Left ventricle myocardium inferior (tissue), 1 donor: ENCODE measurements at regions not wholly inside any gene's neighbourhood (a gene's known extent, or its start where the extent isn't known, plus 50 kb on each side); places are given as distances from the start of the nearest gene placed in this dataset.

Experiments
- DNase-seq: peaks from one replicate; pipeline ENCODE4 v3.0.0-alpha.2; 2020
- H3K27ac ChIP-seq: fragments of 200-600 bp; replicated peaks from 2 replicates; pipeline ENCODE4 v1.8.0; 2021
- H3K27me3 ChIP-seq: fragments of 200-600 bp; 2 replicates; pipeline ENCODE4 v1.8.0; 2021; ENCODE audit warnings: low read depth
- H3K36me3 ChIP-seq: fragments of 200-600 bp; 2 replicates; pipeline ENCODE4 v1.8.0; 2021
- H3K4me1 ChIP-seq: fragments of 200-600 bp; 2 replicates; pipeline ENCODE4 v1.8.0; 2021
- H3K4me3 ChIP-seq: fragments of 200-600 bp; 2 replicates; pipeline ENCODE4 v1.8.0; 2021; ENCODE audit warnings: mild to moderate bottlenecking, moderate library complexity
- H3K9me3 ChIP-seq: fragments of 200-600 bp; replicated peaks from 2 replicates; pipeline ENCODE4 v1.8.0; 2021
- intact Hi-C: fragments of 100-400 bp; cut with micrococcal nuclease; formaldehyde crosslinking; loops from one replicate; pipeline ENCODE4 v1.11.0; 2022
- TF ChIP-seq, protein P1 (sequence below): fragments of 200-600 bp; IDR thresholded peaks from 2 replicates; pipeline ENCODE4 v1.8.0; 2021; ENCODE audit warnings: antibody characterized with exemption, mild to moderate bottlenecking, borderline replicate concordance
- donor health status: DM: no; HTN: yes; CAD: no; lungs with severe emphysema.

DNA sequence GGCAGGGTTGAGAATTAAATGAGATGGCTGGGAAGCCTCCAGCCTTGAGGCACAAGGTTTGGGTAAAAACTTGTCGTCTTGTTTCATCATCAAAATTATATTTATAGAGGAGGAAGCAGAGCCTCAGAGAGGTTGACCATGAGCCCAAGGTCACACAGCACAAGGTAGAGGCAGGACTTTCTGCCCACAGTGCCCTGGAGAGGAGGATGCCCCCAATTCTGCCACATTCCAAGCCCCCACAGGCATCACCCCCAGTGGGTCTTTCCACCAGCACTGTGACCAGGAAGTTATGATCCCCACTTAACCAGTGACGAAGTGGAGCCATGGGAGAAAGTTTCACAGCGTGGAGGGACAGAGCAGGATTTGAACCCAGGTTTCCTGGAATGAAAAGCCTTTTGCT lies 400.0 kb downstream of the MATN1 start:
- Histone ChIP-seq H3K4me3 (no peak overlapping the region), H3K4me1 (no peaks in the 10 kb centered on the region), H3K27ac (no peak overlapping the region), H3K36me3 (no peaks in the 10 kb centered on the region), H3K27me3 (peaks cover 97% of the 10 kb centered on the region), H3K9me3 (no peaks in the 10 kb centered on the region)
- intact Hi-C loops = no loop called here
- TF ChIP-seq, protein P1, sequence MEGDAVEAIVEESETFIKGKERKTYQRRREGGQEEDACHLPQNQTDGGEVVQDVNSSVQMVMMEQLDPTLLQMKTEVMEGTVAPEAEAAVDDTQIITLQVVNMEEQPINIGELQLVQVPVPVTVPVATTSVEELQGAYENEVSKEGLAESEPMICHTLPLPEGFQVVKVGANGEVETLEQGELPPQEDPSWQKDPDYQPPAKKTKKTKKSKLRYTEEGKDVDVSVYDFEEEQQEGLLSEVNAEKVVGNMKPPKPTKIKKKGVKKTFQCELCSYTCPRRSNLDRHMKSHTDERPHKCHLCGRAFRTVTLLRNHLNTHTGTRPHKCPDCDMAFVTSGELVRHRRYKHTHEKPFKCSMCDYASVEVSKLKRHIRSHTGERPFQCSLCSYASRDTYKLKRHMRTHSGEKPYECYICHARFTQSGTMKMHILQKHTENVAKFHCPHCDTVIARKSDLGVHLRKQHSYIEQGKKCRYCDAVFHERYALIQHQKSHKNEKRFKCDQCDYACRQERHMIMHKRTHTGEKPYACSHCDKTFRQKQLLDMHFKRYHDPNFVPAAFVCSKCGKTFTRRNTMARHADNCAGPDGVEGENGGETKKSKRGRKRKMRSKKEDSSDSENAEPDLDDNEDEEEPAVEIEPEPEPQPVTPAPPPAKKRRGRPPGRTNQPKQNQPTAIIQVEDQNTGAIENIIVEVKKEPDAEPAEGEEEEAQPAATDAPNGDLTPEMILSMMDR = no peak
- no peak for DNase-seq

DNA sequence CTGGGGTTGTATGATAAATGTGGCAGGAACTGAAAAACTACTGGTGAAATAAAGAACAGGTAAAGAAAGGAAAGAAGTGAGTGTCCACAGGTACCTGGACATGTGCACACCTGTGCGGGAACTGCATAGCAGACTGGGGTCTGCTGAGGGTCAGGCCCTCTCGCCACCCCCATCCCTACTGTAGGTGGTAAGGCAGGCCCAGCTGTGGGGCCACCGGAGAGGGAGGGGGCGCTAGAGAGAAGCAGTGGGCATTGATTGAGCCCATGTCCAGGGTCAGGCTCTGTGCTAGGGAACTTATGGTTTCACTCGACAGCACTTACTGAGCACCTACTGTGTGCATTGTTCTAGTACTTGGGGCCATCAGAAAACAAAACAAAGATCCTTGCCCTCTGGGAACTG lies 400.5 kb downstream of the MATN1 start:
- Histone ChIP-seq H3K27me3 (peaks cover 97% of the 10 kb centered on the region), H3K9me3 (no peaks in the 10 kb centered on the region), H3K27ac (no peak overlapping the region), H3K4me3 (no peak overlapping the region), H3K4me1 (no peaks in the 10 kb centered on the region), H3K36me3 (no peaks in the 10 kb centered on the region)
- DNase-seq = no peak
- intact Hi-C loops = no loop called here
- TF ChIP-seq, protein P1 = no peak

DNA sequence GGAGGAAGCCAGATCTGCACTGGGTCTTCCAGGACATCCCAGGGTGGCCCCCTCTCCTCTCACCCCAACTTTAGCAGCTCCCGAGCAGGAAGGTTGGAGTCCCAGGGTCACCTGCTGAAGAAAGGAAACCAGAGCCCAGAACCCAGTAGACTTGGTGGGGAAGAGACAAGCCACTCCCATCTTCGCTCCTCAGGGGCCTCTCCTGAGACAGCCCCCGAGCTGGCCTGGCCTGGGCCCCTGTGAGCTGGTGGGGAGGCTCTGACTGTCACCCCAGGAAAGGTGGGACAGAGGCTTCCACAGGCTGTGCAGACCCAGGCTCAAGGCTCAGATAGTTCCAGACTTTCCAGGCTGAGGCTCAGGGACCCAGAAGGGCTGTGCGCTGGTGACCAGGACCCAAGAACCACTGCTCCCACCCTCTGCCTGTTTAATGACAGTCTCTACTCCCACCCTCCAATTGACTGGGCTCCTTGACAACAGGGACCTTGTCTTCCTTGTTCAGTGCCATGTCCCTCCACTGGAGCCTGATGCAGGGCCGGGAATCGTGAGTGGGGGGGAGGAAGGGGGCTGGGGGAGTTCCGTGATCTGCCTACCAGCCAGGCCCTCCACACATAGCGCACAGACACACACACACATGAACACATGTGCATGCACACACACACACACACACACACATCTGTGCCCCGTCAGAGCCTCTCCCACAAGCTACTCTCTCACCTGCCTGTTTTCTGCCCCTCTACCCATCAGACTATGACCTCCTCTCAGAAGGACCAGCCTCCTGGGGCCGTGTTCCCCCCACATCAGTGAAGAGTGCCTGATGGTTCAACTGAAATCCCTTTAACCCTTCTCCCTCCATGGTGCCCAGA lies 401.2 kb downstream of the MATN1 start:
- Histone ChIP-seq H3K9me3 (no peaks in the 10 kb centered on the region), H3K27me3 (peaks cover 97% of the 10 kb centered on the region), H3K4me1 (no peaks in the 10 kb centered on the region), H3K27ac (no peak overlapping the region), H3K36me3 (no peaks in the 10 kb centered on the region), H3K4me3 (no peak overlapping the region)
- no peak for DNase-seq
- TF ChIP-seq, protein P1 = no peak
- intact Hi-C loops = no loop called here

DNA sequence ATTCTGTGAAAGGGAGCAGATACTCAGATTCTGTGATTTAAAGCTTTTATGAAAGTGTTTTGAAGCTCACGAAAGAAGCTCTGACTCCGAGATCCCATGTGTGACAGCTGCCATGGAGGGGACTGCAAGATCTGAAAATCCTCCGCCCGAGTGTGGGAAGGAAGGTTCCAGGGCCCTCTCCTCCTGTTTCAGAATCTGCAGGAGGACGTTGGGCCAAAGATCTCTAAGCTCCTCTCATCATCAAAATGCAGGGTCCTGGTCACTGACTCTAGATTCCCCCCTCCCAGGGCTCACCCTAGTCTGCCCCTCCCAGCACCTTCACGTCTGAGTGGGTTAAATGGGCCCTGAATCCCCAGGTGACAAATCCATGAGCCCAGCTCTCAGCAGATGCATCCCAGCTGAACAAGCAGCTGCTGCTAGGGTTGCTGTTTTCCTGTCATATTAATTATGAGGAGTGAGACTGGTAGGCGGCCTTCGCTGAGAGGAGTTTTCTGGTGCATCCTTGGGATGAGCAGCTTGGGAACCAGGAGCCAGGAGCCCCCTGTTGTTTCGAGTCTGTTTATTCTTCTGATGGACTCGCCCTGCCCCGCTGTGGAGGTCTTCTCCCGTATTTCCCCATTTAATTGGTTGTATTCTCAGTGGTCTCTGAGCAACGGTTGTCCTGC lies 402.0 kb downstream of the MATN1 start:
- intact Hi-C loops = no loop called here
- peaks cover 98% of the 10 kb centered on the region for H3K27me3 ChIP-seq
- no peaks in the 10 kb centered on the region for H3K36me3 ChIP-seq
- no peak overlapping the region for H3K4me3 ChIP-seq
- no peak for DNase-seq
- no peak overlapping the region for H3K27ac ChIP-seq
- H3K4me1 ChIP-seq = no peaks in the 10 kb centered on the region
- H3K9me3 ChIP-seq = peaks cover 2% of the 10 kb centered on the region
- TF ChIP-seq, protein P1 = no peak

DNA sequence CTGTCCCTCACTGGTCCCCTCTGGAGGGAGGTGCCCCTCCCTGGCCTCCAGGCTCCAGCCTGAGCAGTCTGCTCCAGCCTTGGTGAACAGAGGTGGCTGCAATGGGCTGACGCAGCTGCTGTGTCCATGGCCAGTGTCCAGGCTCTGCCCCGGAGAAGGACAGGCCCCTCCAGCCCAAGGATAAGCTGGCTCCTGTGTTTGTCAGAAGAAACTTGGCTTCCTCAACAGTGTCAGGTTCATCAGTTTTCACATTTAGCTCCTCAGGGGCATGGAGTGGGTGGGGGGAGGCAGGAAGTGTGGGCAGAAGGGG lies 402.8 kb downstream of the MATN1 start:
- H3K4me3 ChIP-seq = no peak overlapping the region
- no peak for DNase-seq
- H3K9me3 ChIP-seq = peaks cover 6% of the 10 kb centered on the region
- intact Hi-C loops = no loop called here
- no peaks in the 10 kb centered on the region for H3K36me3 ChIP-seq
- no peaks in the 10 kb centered on the region for H3K4me1 ChIP-seq
- H3K27me3 ChIP-seq = peaks cover 98% of the 10 kb centered on the region
- no peak overlapping the region for H3K27ac ChIP-seq
- TF ChIP-seq, protein P1 = no peak
